Skin epidermis (tissue), 12 donors: ENCODE measurements at regions not wholly inside any gene's neighbourhood (a gene's known extent, or its start where the extent isn't known, plus 50 kb on each side); places are given as distances from the start of the nearest gene placed in this dataset.

Experiments used
- H3K27ac ChIP-seq, 21 experiments: fragments of 200-600 bp; sonication (generic) in 11 of 21; one replicate each; pipeline ENCODE4 v1.5.0; 2020; ENCODE audit warnings: mild to moderate bottlenecking in 3 of 21, inconsistent platforms in 2 of 21, moderate library complexity in 2 of 21
- H3K4me3 ChIP-seq, 7 experiments: fragments of 200-600 bp; sonication (generic) in 2 of 7; one replicate each; pipeline ENCODE4 v1.5.0; 2020; ENCODE audit warnings: inconsistent platforms in 2 of 7, mild to moderate bottlenecking in 2 of 7, moderate library complexity in 1 of 7

- H3K27ac ChIP-seq: peak overlapping the region in 9 of 21 experiments; percentile 9 to 64 (median 27)
These were observed 289.7 kb downstream of the DYSF start for GRCh38 chr2:71742953-71743601.

GRCh38 chr2:71736986-71737385 is 283.6 kb downstream of the DYSF start:
- H3K27ac ChIP-seq: no peak overlapping the region
- no peak overlapping the region for H3K4me3 ChIP-seq

More at GRCh38 chr2:71742953-71743601, 289.7 kb downstream of the DYSF start:
- H3K4me3 ChIP-seq: no peak overlapping the region

- no peak overlapping the region for H3K4me3 ChIP-seq
- H3K27ac ChIP-seq: no peak overlapping the region
These were observed 282.9 kb downstream of the DYSF start for GRCh38 chr2:71736091-71736861.
